ENCODE measurements at regions not wholly inside any gene's neighbourhood (a gene's known extent, or its start where the extent isn't known, plus 50 kb on each side); places are given as distances from the start of the nearest gene placed in this dataset.

GRCh38 chr19:28999724-29000433 is 213.1 kb downstream of the UQCRFS1 start:
- no TSS peak for BruUV-seq (replicated peaks)
- Histone ChIP-seq H3K79me2 (ENCODE audit: control insufficient read depth, insufficient read depth, low read length) (no peaks in the 10 kb centered on the region), H3K9me3 (replicated peaks; ENCODE audit: control insufficient read depth, insufficient read depth, low read length) (peaks cover 7% of the 10 kb centered on the region), H3K27me3 (ENCODE audit: control insufficient read depth in 2 of 2, insufficient read depth in 2 of 2, low read length in 2 of 2) (no peaks in the 10 kb centered on the region), H3K36me3 (ENCODE audit: control insufficient read depth in 2 of 2, extremely low read depth in 1 of 2, insufficient read depth in 2 of 2, low read length in 2 of 2) (no peaks in the 10 kb centered on the region), H3K9me1 (replicated peaks; ENCODE audit: control insufficient read depth, extremely low read depth, insufficient read depth, low read length) (no peaks in the 10 kb centered on the region), H3K9ac (replicated peaks; ENCODE audit: extremely low read depth, insufficient read depth, low read length) (no peak overlapping the region), H3K4me3 (replicated peaks in 1 of 3; ENCODE audit: insufficient read depth in 1 of 3, low read depth in 1 of 3, low read length in 3 of 3) (no peak overlapping the region), H3K4me1 (ENCODE audit: control insufficient read depth, extremely low read depth, insufficient read depth, low read length) (no peaks in the 10 kb centered on the region), H4K20me1 (replicated peaks; ENCODE audit: control insufficient read depth, extremely low read depth, insufficient read depth, low read length) (no peaks in the 10 kb centered on the region), H3K4me2 (ENCODE audit: insufficient read depth, low read length) (no peak overlapping the region), H3K27ac (ENCODE audit: insufficient read depth, low read depth, low read length) (no peak overlapping the region), H2AFZ (ENCODE audit: low read depth, low read length) (no peak overlapping the region)
- dilution Hi-C loops (cut with MboI; ENCODE audit: extremely low pct_ligation_motif_present, low sequenced_read_pairs) (no loop called here), intact Hi-C loops (cut with micrococcal nuclease) (no loop called here)
- TF ChIP-seq POLR2A (IDR thresholded peaks at IDR 0.05; ENCODE audit: low read depth, low read length), result no peak
- no peak for TF ChIP-seq CTCF (IDR thresholded peaks at IDR 0.05; ENCODE audit: extremely low read depth in 1 of 2, insufficient read depth in 1 of 2, low read depth in 1 of 2, low read length in 2 of 2)
- no peak for TF ChIP-seq POLR2AphosphoS5 (IDR thresholded peaks at IDR 0.05; ENCODE audit: insufficient read depth, low read depth, low read length)
- no peak for TF ChIP-seq FOS (IDR thresholded peaks at IDR 0.05; ENCODE audit: borderline replicate concordance, insufficient read depth, low read length)
- no peak for TF ChIP-seq JUN (IDR thresholded peaks at IDR 0.05; ENCODE audit: borderline replicate concordance, insufficient read depth, insufficient read length, low read depth)
- TF ChIP-seq GATA2 (IDR thresholded peaks at IDR 0.05; ENCODE audit: insufficient read depth, insufficient read length, low read depth, low read length), result no peak
- no peak for TF ChIP-seq EZH2 (IDR thresholded peaks at IDR 0.05; ENCODE audit: borderline replicate concordance, low read depth, low read length, severe bottlenecking)
- TF ChIP-seq MYC (IDR thresholded peaks at IDR 0.05; ENCODE audit: low read depth, low read length), result no peak
- no peak for TF ChIP-seq MAX (IDR thresholded peaks at IDR 0.05; ENCODE audit: insufficient read depth, insufficient read length)
- POLR2A ChIA-PET, result no interaction called here
- CTCF ChIA-PET, result no interaction called here
- DNase-seq (ENCODE audit: low read depth, low spot score) (no peak), FAIRE-seq (no peak)

All from endothelial cell of umbilical vein (primary cell).